DOHH2 (cell line): ENCODE measurements at regions not wholly inside any gene's neighbourhood (a gene's known extent, or its start where the extent isn't known, plus 50 kb on each side); places are given as distances from the start of the nearest gene placed in this dataset.
"Not testable (repeated sequence)": the region's sequence is repeated elsewhere in the genome, so short reads cannot be mapped to it uniquely, and the experiment has no call there.

Source experiments
- H3F3A ChIP-seq: fragments of 200-600 bp; sonication (generic), shearing (Covaris generic); 2 replicates; pipeline ENCODE4 v1.6.0; 2016; ENCODE audit warnings: antibody characterized with exemption, mild to moderate bottlenecking; ENCODE audit not compliant: control insufficient read depth, insufficient read depth
- H3K27ac ChIP-seq: fragments of 200-600 bp; sonication (generic); 2 replicates; pipeline ENCODE4 v1.5.1; 2014; ENCODE audit warnings: low read depth, mild to moderate bottlenecking, low read length, moderate library complexity
- H3K27me3 ChIP-seq: fragments of 200-600 bp; sonication (generic); 2 replicates; pipeline ENCODE4 v1.6.1; 2014; ENCODE audit warnings: mild to moderate bottlenecking, low read length, mixed read lengths; ENCODE audit not compliant: control insufficient read depth
- H3K36me3 ChIP-seq: fragments of 200-600 bp; sonication (generic); 2 replicates; pipeline ENCODE4 v1.6.1; 2014; ENCODE audit warnings: mild to moderate bottlenecking, low read length, moderate library complexity, mixed read lengths; ENCODE audit not compliant: control insufficient read depth
- H3K4me1 ChIP-seq: fragments of 200-600 bp; sonication (generic); 2 replicates; pipeline ENCODE4 v1.6.1; 2014; ENCODE audit warnings: mild to moderate bottlenecking, low read length, mixed read lengths; ENCODE audit not compliant: control insufficient read depth
- H3K4me2 ChIP-seq: fragments of 200-600 bp; sonication (generic); 2 replicates; pipeline ENCODE4 v1.6.0; 2014; ENCODE audit warnings: mild to moderate bottlenecking, low read length, moderate library complexity
- H3K4me3 ChIP-seq: fragments of 200-600 bp; sonication (generic); 2 replicates; pipeline ENCODE4 v1.5.1; 2014; ENCODE audit warnings: mild to moderate bottlenecking, low read length, mixed read lengths
- H3K79me2 ChIP-seq: fragments of 200-600 bp; sonication (generic); 2 replicates; pipeline ENCODE4 v1.6.1; 2014; ENCODE audit warnings: mild to moderate bottlenecking, low read length, mixed read lengths; ENCODE audit not compliant: control insufficient read depth
- H3K9me2 ChIP-seq: fragments of 200-600 bp; sonication (generic); replicated peaks from 2 replicates; pipeline ENCODE4 v1.6.1; 2014; ENCODE audit warnings: mild to moderate bottlenecking, low read length, mixed read lengths; ENCODE audit not compliant: control insufficient read depth
- H3K9me3 ChIP-seq: fragments of 200-600 bp; sonication (generic); 2 replicates; pipeline ENCODE4 v1.6.1; 2014; ENCODE audit warnings: antibody characterized with exemption, low read length, mixed read lengths; ENCODE audit not compliant: control insufficient read depth, insufficient read depth
- H4K20me1 ChIP-seq: fragments of 200-600 bp; sonication (generic); 2 replicates; pipeline ENCODE4 v1.6.0; 2014; ENCODE audit warnings: low read depth, mild to moderate bottlenecking, antibody characterized with exemption, low read length, moderate library complexity; ENCODE audit not compliant: control insufficient read depth, insufficient read depth
- EZH2phosphoT487 ChIP-seq: fragments of 200-600 bp; sonication (generic); IDR thresholded peaks from 2 replicates; pipeline ENCODE4 v1.6.1; 2017; ENCODE audit warnings: borderline replicate concordance, mild to moderate bottlenecking, antibody characterized with exemption, low read length, moderate library complexity, mixed read lengths
- TF ChIP-seq, protein P1 (sequence below): fragments of 200-600 bp; sonication (generic); IDR thresholded peaks from one replicate; pipeline ENCODE4 v1.5.1; 2014; ENCODE audit warnings: antibody characterized with exemption, mild to moderate bottlenecking, low read depth, low read length; ENCODE audit not compliant: poor library complexity, severe bottlenecking

DNA sequence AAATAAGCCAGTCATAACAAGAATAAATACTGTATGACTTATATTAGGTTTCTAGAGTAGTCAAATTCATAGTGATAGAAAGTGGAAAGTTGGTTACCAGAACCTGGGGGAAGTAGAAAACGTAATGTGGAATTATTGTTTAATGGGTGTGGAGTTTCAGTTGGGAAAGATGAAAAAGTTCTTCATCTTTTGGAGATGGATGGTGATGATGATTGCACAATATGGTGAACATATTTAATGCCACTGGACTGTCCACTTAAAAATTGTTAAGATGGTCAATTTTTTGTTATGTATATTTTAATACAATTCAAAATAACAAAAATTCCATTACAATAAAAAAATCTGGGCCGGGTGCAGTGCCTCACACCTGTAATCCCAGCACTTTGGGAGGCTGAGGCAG lies 289.6 kb downstream of the ZIC3 start:
- Histone ChIP-seq H3K79me2 (no peaks in the 10 kb centered on the region), H3K27me3 (no peaks in the 10 kb centered on the region), H3K4me3 (no peak overlapping the region), H3K9me3 (no peaks in the 10 kb centered on the region), H3F3A (no peaks in the 10 kb centered on the region), H3K9me2 (no peaks in the 10 kb centered on the region), H3K36me3 (no peaks in the 10 kb centered on the region), H3K4me1 (no peaks in the 10 kb centered on the region), H3K4me2 (no peak overlapping the region), H3K27ac (no peak overlapping the region), H4K20me1 (no peaks in the 10 kb centered on the region)
- TF ChIP-seq EZH2phosphoT487: no peak
- TF ChIP-seq, protein P1, sequence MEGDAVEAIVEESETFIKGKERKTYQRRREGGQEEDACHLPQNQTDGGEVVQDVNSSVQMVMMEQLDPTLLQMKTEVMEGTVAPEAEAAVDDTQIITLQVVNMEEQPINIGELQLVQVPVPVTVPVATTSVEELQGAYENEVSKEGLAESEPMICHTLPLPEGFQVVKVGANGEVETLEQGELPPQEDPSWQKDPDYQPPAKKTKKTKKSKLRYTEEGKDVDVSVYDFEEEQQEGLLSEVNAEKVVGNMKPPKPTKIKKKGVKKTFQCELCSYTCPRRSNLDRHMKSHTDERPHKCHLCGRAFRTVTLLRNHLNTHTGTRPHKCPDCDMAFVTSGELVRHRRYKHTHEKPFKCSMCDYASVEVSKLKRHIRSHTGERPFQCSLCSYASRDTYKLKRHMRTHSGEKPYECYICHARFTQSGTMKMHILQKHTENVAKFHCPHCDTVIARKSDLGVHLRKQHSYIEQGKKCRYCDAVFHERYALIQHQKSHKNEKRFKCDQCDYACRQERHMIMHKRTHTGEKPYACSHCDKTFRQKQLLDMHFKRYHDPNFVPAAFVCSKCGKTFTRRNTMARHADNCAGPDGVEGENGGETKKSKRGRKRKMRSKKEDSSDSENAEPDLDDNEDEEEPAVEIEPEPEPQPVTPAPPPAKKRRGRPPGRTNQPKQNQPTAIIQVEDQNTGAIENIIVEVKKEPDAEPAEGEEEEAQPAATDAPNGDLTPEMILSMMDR: no peak

- no peaks in the 10 kb centered on the region for H3K79me2 ChIP-seq
- H4K20me1 ChIP-seq: no peaks in the 10 kb centered on the region
Measured at GRCh38 chrX:137858106-137858505, 292.2 kb downstream of the ZIC3 start.

GRCh38 chrX:137878401-137878800 lies 312.5 kb downstream of the ZIC3 start:
- no peaks in the 10 kb centered on the region for H3K79me2 ChIP-seq
- no peaks in the 10 kb centered on the region for H3K9me2 ChIP-seq
- no peak overlapping the region for H3K4me3 ChIP-seq
- no peaks in the 10 kb centered on the region for H3K4me1 ChIP-seq
- no peak overlapping the region for H3K27ac ChIP-seq
- H3K9me3 ChIP-seq: no peaks in the 10 kb centered on the region
- H4K20me1 ChIP-seq: no peaks in the 10 kb centered on the region
- no peak overlapping the region for H3K4me2 ChIP-seq
- no peaks in the 10 kb centered on the region for H3K36me3 ChIP-seq
- H3F3A ChIP-seq: no peaks in the 10 kb centered on the region
- H3K27me3 ChIP-seq: no peaks in the 10 kb centered on the region
- TF ChIP-seq EZH2phosphoT487: no peak
- TF ChIP-seq, protein P1: no peak

More at GRCh38 chrX:137858106-137858505, 292.2 kb downstream of the ZIC3 start:
- Histone ChIP-seq H3K4me1 (no peaks in the 10 kb centered on the region), H3K27ac (no peak overlapping the region), H3K9me2 (no peaks in the 10 kb centered on the region), H3K9me3 (no peaks in the 10 kb centered on the region), H3K27me3 (no peaks in the 10 kb centered on the region), H3K36me3 (no peaks in the 10 kb centered on the region), H3K4me2 (no peak overlapping the region), H3K4me3 (no peak overlapping the region), H3F3A (no peaks in the 10 kb centered on the region)
- TF ChIP-seq, protein P1: no peak
- no peak for TF ChIP-seq EZH2phosphoT487

GRCh38 chrX:137882960-137883359 lies 317.0 kb downstream of the ZIC3 start:
- Histone ChIP-seq H3K27ac (no peak overlapping the region), H3K9me3 (no peaks in the 10 kb centered on the region), H3K4me2 (no peak overlapping the region), H3K36me3 (no peaks in the 10 kb centered on the region), H3K4me3 (no peak overlapping the region), H4K20me1 (no peaks in the 10 kb centered on the region), H3K27me3 (no peaks in the 10 kb centered on the region), H3K4me1 (no peaks in the 10 kb centered on the region), H3K79me2 (no peaks in the 10 kb centered on the region), H3K9me2 (no peaks in the 10 kb centered on the region), H3F3A (no peaks in the 10 kb centered on the region)
- no peak for TF ChIP-seq EZH2phosphoT487
- TF ChIP-seq, protein P1: no peak

DNA sequence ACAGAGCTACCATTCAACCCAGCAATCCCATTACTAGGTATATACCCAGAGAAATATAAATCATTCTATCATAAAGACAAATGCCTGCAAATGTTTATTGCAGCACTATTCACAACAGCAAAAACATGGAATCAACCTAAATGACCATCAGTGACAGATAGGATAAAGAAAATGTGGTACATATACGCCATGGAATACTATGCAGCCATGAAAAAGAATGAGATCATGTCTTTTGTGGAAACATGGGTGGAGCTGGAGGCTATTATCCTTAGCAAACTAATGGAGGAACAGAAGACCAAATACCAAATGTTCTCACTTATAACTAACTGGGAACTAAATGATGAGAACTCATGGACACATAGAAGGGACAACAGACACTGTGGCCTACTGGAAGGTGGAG lies 318.9 kb downstream of the ZIC3 start:
- H4K20me1 ChIP-seq, H3K36me3 ChIP-seq, H3K9me3 ChIP-seq, H3K27ac ChIP-seq, H3K4me1 ChIP-seq, H3K9me2 ChIP-seq, H3K4me3 ChIP-seq, H3K4me2 ChIP-seq, H3F3A ChIP-seq, H3K79me2 ChIP-seq, H3K27me3 ChIP-seq: not testable (repeated sequence)
